ENCODE measurements at regions not wholly inside any gene's neighbourhood (a gene's known extent, or its start where the extent isn't known, plus 50 kb on each side); places are given as distances from the start of the nearest gene placed in this dataset.
A peak's percentile ranks its signal among the peaks of the same experiment; 100 is the strongest.

- no peak for TF ChIP-seq CTCF (conservative IDR thresholded peaks at IDR 0.05)
- Mint-ChIP-seq H3K4me3 (no peak overlapping the region), H3K9me3 (no peaks in the 10 kb centered on the region), H3K36me3 (ENCODE audit: low read depth) (no peaks in the 10 kb centered on the region), H3K4me1 (peaks cover 4% of the 10 kb centered on the region), H3K27me3 (ENCODE audit: insufficient read depth) (no peaks in the 10 kb centered on the region), H3K27ac (no peak overlapping the region)
- no peak overlapping the region for H3K4me3 ChIP-seq (ENCODE audit: low read length)
- H3K27ac ChIP-seq (ENCODE audit: low read depth, low read length): no peak overlapping the region
- WGBS, 2 experiments (ENCODE audit: insufficient coverage in 1 of 2, insufficient read length in 1 of 2): 88 to 89% methylated on average over 3 of the region's 3 CpGs
- no peaks in the 10 kb centered on the region for H3K36me3 ChIP-seq (ENCODE audit: control insufficient read depth, insufficient read depth, low read length)
- H3K9ac ChIP-seq (ENCODE audit: extremely low read depth, low read length, poor library complexity, severe bottlenecking): no peak overlapping the region
- H3K4me1 ChIP-seq (ENCODE audit: control insufficient read depth, insufficient read depth, low read length): no peaks in the 10 kb centered on the region
- no peaks in the 10 kb centered on the region for H3K27me3 ChIP-seq (ENCODE audit: control insufficient read depth, insufficient read depth, low read length, poor library complexity, severe bottlenecking)
- no peak for DNase-seq
- no peaks in the 10 kb centered on the region for H3K9me3 ChIP-seq (ENCODE audit: control insufficient read depth, low read length)
These were observed 71.6 kb upstream of the SYN2 start for GRCh38 chr3:11932636-11933035.

- Mint-ChIP-seq H3K9me3 (no peaks in the 10 kb centered on the region), H3K4me3 (no peak overlapping the region), H3K4me1 (peaks cover 5% of the 10 kb centered on the region), H3K27me3 (ENCODE audit: insufficient read depth) (no peaks in the 10 kb centered on the region), H3K27ac (no peak overlapping the region), H3K36me3 (ENCODE audit: low read depth) (no peaks in the 10 kb centered on the region)
- H3K4me1 ChIP-seq (ENCODE audit: control insufficient read depth, insufficient read depth, low read length): no peaks in the 10 kb centered on the region
- DNase-seq: no peak
- H3K27ac ChIP-seq (ENCODE audit: low read depth, low read length): no peak overlapping the region
- H3K27me3 ChIP-seq (ENCODE audit: control insufficient read depth, insufficient read depth, low read length, poor library complexity, severe bottlenecking): no peaks in the 10 kb centered on the region
- WGBS, 2 experiments (ENCODE audit: insufficient coverage in 1 of 2, insufficient read length in 1 of 2): 89 to 92% methylated on average over 5 to 9 of the region's 9 CpGs
- H3K4me3 ChIP-seq (ENCODE audit: low read length): no peak overlapping the region
- TF ChIP-seq CTCF (conservative IDR thresholded peaks at IDR 0.05): no peak
- H3K9me3 ChIP-seq (ENCODE audit: control insufficient read depth, low read length): no peaks in the 10 kb centered on the region
- no peak overlapping the region for H3K9ac ChIP-seq (ENCODE audit: extremely low read depth, low read length, poor library complexity, severe bottlenecking)
- H3K36me3 ChIP-seq (ENCODE audit: control insufficient read depth, insufficient read depth, low read length): no peaks in the 10 kb centered on the region
These were observed 70.7 kb upstream of the SYN2 start for GRCh38 chr3:11933529-11933928.

GRCh38 chr3:11944052-11944673, 60.0 kb upstream of the SYN2 start:
- H3K4me1 Mint-ChIP-seq: no peaks in the 10 kb centered on the region
- peaks cover 2% of the 10 kb centered on the region for H3K27me3 Mint-ChIP-seq (ENCODE audit: insufficient read depth)
- peak; percentile 89 for TF ChIP-seq CTCF (conservative IDR thresholded peaks at IDR 0.05)
- no peak overlapping the region for H3K27ac Mint-ChIP-seq
- peak; percentile 80 for DNase-seq
- Histone ChIP-seq H3K9me3 (ENCODE audit: control insufficient read depth, low read length) (no peaks in the 10 kb centered on the region), H3K36me3 (ENCODE audit: control insufficient read depth, insufficient read depth, low read length) (no peaks in the 10 kb centered on the region), H3K4me1 (ENCODE audit: control insufficient read depth, insufficient read depth, low read length) (no peaks in the 10 kb centered on the region), H3K27ac (ENCODE audit: low read depth, low read length) (no peak overlapping the region), H3K4me3 (ENCODE audit: low read length) (no peak overlapping the region), H3K27me3 (ENCODE audit: control insufficient read depth, insufficient read depth, low read length, poor library complexity, severe bottlenecking) (no peaks in the 10 kb centered on the region), H3K9ac (ENCODE audit: extremely low read depth, low read length, poor library complexity, severe bottlenecking) (no peak overlapping the region)
- H3K36me3 Mint-ChIP-seq (ENCODE audit: low read depth): no peaks in the 10 kb centered on the region
- no peak overlapping the region for H3K4me3 Mint-ChIP-seq
- 16 to 37% methylated on average over 5 to 7 of the region's 7 CpGs for WGBS, 2 experiments (ENCODE audit: insufficient coverage in 1 of 2, insufficient read length in 1 of 2)
- no peaks in the 10 kb centered on the region for H3K9me3 Mint-ChIP-seq
